HFF-Myc (cell line): ENCODE measurements at regions not wholly inside any gene's neighbourhood (a gene's known extent, or its start where the extent isn't known, plus 50 kb on each side); places are given as distances from the start of the nearest gene placed in this dataset.

Source experiments
- DNase-seq: peaks from one replicate; pipeline ENCODE4 v3.0.0-alpha.2; 2011; ENCODE audit warnings: low read depth; ENCODE audit errors: extremely low read depth
- H3K4me3 ChIP-seq: replicated peaks from 2 replicates; pipeline ENCODE4 v1.5.1; 2011; ENCODE audit warnings: low read depth, mild to moderate bottlenecking, control low read depth, low read length
- TF ChIP-seq, protein P1 (sequence below): IDR thresholded peaks from 2 replicates; pipeline ENCODE4 v1.5.1; 2012; ENCODE audit warnings: mild to moderate bottlenecking, low read depth, low read length, control low read depth; ENCODE audit errors: missing control alignments

DNA sequence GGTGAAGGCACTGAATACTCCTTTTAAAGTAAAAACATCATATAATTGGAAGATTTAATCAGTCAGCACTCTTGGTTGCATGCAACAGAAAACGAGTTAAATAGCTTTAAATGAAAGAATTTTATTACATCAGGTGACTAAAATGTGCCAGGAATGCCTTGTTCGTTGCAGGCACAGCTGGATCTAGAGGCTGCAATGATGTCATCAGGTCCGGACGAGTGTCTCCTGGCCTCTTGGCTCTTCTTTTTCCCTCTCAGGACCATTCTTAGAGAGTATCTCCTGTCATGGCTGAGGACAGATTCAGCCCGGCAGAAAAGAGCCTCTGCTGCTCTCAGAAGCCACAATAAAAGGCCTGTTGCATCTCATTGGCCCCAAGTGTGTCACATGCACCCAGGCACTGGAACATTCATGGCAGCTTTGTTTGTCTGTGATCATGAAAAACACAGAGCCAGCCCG lies 510.7 kb upstream of the SULF2 start:
- TF ChIP-seq, protein P1, sequence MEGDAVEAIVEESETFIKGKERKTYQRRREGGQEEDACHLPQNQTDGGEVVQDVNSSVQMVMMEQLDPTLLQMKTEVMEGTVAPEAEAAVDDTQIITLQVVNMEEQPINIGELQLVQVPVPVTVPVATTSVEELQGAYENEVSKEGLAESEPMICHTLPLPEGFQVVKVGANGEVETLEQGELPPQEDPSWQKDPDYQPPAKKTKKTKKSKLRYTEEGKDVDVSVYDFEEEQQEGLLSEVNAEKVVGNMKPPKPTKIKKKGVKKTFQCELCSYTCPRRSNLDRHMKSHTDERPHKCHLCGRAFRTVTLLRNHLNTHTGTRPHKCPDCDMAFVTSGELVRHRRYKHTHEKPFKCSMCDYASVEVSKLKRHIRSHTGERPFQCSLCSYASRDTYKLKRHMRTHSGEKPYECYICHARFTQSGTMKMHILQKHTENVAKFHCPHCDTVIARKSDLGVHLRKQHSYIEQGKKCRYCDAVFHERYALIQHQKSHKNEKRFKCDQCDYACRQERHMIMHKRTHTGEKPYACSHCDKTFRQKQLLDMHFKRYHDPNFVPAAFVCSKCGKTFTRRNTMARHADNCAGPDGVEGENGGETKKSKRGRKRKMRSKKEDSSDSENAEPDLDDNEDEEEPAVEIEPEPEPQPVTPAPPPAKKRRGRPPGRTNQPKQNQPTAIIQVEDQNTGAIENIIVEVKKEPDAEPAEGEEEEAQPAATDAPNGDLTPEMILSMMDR, result no peak
- H3K4me3 ChIP-seq, result no peak overlapping the region

DNA sequence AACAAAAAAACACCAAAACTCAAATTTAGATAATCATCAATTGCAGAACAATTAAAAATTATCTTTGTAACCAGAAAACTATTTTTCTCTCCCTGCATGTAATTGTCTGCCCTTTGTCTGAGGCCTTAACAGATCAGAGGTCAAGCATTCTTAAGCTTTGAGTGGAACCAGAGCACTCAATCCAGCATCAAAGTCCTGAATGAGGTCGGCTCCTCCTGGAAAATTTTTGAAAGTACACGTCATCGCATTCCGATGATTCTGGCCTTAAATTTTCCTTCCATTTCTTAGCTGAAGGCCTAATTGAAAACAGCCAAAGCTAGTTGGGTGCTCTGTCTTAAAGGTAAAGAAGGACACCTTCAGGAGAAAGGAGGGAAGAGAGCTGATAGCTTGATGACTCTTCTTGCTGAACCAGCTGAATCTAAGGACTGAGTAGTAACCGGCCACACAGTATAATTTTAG lies 510.2 kb upstream of the SULF2 start:
- peak; percentile 96 for DNase-seq
- TF ChIP-seq, protein P1, result peak; percentile 52
- H3K4me3 ChIP-seq, result no peak overlapping the region

More for the DNA sequence above, 510.7 kb upstream of the SULF2 start:
- no peak for DNase-seq

DNA sequence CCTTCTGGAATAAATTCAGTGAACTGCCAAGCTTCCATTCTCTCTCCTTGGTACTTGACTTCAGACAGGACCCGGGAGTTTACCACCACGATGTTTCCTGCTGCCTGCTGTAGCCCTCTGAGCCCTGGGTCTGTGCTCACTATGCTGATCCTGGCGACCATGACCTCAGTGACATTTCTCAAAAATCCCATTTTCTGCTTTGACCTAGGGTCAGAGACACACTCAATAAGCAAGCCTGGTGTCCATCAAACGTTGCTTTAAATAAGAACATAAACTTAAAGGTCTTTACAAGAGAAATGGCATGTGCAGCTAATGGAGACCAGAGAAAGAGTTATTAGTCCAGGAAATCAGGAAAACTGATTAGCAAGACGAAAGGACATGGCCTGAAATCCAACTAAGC lies 509.7 kb upstream of the SULF2 start:
- no peak overlapping the region for H3K4me3 ChIP-seq
- TF ChIP-seq, protein P1, result no peak
- no peak for DNase-seq

DNA sequence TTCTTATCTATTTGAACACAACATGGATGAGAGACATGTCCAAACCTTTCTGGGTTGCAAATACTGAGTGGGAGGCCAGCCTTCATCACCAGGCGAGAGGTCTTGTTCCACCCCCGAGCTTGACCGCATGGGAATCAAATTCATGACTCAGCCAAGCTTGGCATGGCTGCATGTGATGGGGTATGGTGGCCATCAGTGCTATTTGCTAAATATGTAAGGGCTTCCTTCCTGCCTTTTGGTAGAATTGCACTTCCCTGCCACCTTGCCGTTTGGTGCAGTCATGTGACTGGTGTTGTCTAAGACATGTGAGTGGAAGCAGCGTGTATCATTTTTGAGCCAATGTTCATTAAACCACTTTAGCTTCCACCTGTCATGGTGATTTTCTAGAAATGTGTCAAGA lies 508.9 kb upstream of the SULF2 start:
- no peak for DNase-seq
- TF ChIP-seq, protein P1, result no peak
- no peak overlapping the region for H3K4me3 ChIP-seq

DNA sequence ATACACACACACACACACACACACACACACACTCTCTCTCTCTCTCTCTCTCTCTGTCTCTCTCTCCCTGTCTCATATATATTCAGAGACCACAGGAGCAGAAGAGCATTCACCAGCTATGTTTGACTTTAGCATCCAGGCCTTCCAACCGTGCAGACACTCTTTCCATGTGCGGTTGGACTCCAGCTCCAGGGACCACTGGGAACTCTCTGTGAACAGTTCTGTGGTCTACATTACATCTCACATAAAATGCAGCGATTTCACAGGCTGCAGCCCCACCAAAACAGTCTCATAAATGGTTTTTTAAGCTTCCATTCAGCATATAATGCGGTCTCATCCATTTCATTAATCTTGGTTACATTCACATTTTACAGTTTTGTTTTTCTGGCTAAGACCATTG lies 508.4 kb upstream of the SULF2 start:
- DNase-seq, result no peak
- H3K4me3 ChIP-seq, result no peak overlapping the region
- TF ChIP-seq, protein P1, result no peak

DNA sequence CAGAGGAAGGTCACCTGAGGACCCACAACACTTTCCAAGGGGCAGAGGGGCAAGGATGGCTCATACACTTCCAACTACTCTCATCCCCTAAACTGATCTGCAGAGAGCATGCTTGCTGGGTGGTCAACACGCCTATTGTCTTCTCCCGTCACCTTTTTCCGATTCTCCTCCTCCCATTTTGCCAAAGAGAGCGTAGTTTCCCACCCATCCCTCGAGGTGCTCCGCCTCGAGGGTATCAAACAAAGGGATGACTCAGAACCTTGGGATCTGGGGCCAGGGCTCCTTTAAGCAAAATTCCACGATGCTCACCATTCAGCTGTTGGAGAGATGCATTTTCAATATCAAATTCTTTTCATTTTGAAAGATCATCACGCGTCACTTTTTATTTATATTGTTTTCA lies 507.5 kb upstream of the SULF2 start:
- TF ChIP-seq, protein P1, result no peak
- DNase-seq, result no peak
- H3K4me3 ChIP-seq, result no peak overlapping the region

DNA sequence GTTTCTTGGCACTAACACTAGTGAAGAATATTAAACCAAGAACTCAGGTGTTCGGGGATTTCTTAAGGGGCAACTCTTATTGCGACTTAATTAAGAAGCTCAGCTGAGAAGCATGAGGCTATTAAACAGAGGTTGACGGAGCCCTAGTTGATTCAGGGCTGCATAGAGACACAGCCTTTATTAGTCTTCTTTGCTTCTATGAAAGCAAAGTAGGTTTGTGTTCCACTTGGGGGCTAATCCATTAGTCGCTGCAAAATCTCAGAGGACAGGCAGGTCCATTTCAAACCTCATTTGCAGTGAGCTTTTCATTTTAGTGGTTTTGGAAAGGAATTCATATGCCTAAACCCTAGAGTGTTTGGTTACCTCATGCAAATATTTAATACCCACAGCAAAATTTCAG lies 506.6 kb upstream of the SULF2 start:
- no peak for DNase-seq
- TF ChIP-seq, protein P1, result no peak
- H3K4me3 ChIP-seq, result no peak overlapping the region
